ENCODE measurements at regions not wholly inside any gene's neighbourhood (a gene's known extent, or its start where the extent isn't known, plus 50 kb on each side); places are given as distances from the start of the nearest gene placed in this dataset.

GRCh38 chr3:184477940-184478339 lies 83.6 kb upstream of the EPHB3 start:
- no peak overlapping the region for H3K27ac ChIP-seq
- ChIA-PET CTCF (interaction anchor here (1.6 kb wide), 1 partner anchor 107 kb away, joined by 6 read pairs; no protein-coding TSS in a partner anchor), POLR2A (no interaction called here)
- FAIRE-seq (no peak), ATAC-seq (no peak), DNase-seq (ENCODE audit: low read depth in 1 of 2, low spot score in 1 of 2) (no peak)
- 0% methylated on average over 1 of the region's 1 CpG for WGBS (ENCODE audit: missing lambda C conversion rate)
- H3K4me3 ChIP-seq = no peak overlapping the region
- H3K9me3 ChIP-seq = 0 out of 3 replicates have a peak, but pooled peaks cover 4% of the 10 kb centered on the region
- TF ChIP-seq ZC3H11A (IDR thresholded peaks at IDR 0.05) (no peak), TP53 (CRISPR knock-in tag; IDR thresholded peaks at IDR 0.05) (no peak), CTCF (IDR thresholded peaks at IDR 0.05) (no peak), RNF2 (IDR thresholded peaks at IDR 0.05; ENCODE audit: borderline replicate concordance, low read depth) (no peak), HEYL (CRISPR knock-in tag; IDR thresholded peaks at IDR 0.05) (no peak), HES2 (IDR thresholded peaks at IDR 0.05) (no peak), RCOR1 (IDR thresholded peaks at IDR 0.05; ENCODE audit: low read depth, low read length) (no peak), ESRRA (IDR thresholded peaks at IDR 0.05; ENCODE audit: borderline replicate concordance, low read length) (no peak), REST (IDR thresholded peaks at IDR 0.05) (no peak), CHD4 (IDR thresholded peaks at IDR 0.05; ENCODE audit: borderline replicate concordance) (no peak)
- no peak overlapping the region for H3K4me2 ChIP-seq
- H3K4me1 ChIP-seq = no peaks in the 10 kb centered on the region

- no peak for ATAC-seq
- H3K4me1 ChIP-seq = no peaks in the 10 kb centered on the region
- FAIRE-seq = no peak
- 0 out of 3 replicates have a peak, but pooled peaks cover 4% of the 10 kb centered on the region for H3K9me3 ChIP-seq
- H3K27ac ChIP-seq = no peak overlapping the region
- no peak overlapping the region for H3K4me2 ChIP-seq
- 36% methylated on average over 8 of the region's 8 CpGs for WGBS (ENCODE audit: missing lambda C conversion rate)
- H3K4me3 ChIP-seq = no peak overlapping the region
- ChIA-PET POLR2A (no interaction called here), CTCF (interaction anchor here (0.6 to 1.0 kb wide), 2 partner anchors 42 to 108 kb away, joined by 3 read pairs; no protein-coding TSS in a partner anchor)
- TF ChIP-seq CTCF (IDR thresholded peaks at IDR 0.05) (no peak), EHF (CRISPR knock-in tag; IDR thresholded peaks at IDR 0.05) (no peak), RAD21 (conservative IDR thresholded peaks at IDR 0.05 in 1 of 2, IDR thresholded peaks at IDR 0.05 in 1 of 2) (no peak), RCOR1 (IDR thresholded peaks at IDR 0.05; ENCODE audit: low read depth, low read length) (no peak), PBX3 (IDR thresholded peaks at IDR 0.05) (no peak), HEYL (CRISPR knock-in tag; IDR thresholded peaks at IDR 0.05) (no peak), HOXA7 (CRISPR knock-in tag; IDR thresholded peaks at IDR 0.05) (no peak), BHLHE40 (IDR thresholded peaks at IDR 0.05; ENCODE audit: low read depth, low read length) (no peak), JUN (IDR thresholded peaks at IDR 0.05) (no peak), RARB (CRISPR knock-in tag; IDR thresholded peaks at IDR 0.05) (no peak), SREBF2 (IDR thresholded peaks at IDR 0.05) (no peak), FOSB (CRISPR knock-in tag; IDR thresholded peaks at IDR 0.05) (no peak), USF2 (IDR thresholded peaks at IDR 0.05) (no peak), RFX5 (IDR thresholded peaks at IDR 0.05) (no peak), GATA3 (IDR thresholded peaks at IDR 0.05; ENCODE audit: borderline replicate concordance) (no peak), CBX2 (IDR thresholded peaks at IDR 0.05; ENCODE audit: borderline replicate concordance, low read depth) (no peak), NR3C1 (IDR thresholded peaks at IDR 0.05) (no peak), ZNF302 (CRISPR knock-in tag; IDR thresholded peaks at IDR 0.05) (no peak), ZC3H11A (IDR thresholded peaks at IDR 0.05) (no peak), MYC (IDR thresholded peaks at IDR 0.05; ENCODE audit: borderline replicate concordance, low read length) (no peak)
- DNase-seq (ENCODE audit: low read depth in 1 of 2, low spot score in 1 of 2) = no peak
These were observed 82.0 kb upstream of the EPHB3 start for GRCh38 chr3:184479426-184480126.
